ENCODE measurements at regions not wholly inside any gene's neighbourhood (a gene's known extent, or its start where the extent isn't known, plus 50 kb on each side); places are given as distances from the start of the nearest gene placed in this dataset.

DNA sequence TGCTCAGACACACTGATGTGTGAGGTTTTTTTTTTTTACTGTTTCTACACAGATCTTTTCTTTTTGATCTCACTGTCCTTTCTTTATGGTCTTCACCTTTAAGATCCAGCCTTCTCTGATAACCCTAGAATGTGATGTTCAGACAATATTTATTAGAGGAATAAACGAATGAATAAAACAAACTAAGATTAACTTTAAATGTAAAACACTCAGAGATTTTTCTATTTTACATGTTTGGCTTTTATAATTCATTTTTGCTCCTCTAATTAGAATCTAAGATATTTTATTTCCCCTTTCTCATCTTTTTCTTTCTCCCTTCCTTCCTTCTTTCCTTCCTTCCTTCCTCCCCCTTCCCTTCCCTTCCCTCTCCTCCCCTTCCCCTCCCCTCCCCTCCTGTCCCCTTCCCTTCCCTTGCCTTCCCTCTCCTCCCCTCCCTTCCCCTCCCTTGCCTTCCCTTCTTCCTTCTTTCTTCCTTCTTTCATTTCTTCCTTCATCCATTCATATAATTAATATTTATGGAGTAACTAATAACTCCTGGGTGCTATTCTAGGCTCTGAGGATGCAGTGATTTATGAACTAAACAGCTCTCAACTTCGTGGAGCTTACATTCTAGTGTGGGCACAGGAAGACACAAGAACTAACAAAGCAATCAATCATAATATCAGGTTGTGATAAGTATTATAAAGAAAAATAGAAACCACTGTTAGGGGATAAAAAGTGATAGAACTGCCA lies 133.5 kb upstream of the TSHZ2 start:
- TF ChIP-seq, protein P1, sequence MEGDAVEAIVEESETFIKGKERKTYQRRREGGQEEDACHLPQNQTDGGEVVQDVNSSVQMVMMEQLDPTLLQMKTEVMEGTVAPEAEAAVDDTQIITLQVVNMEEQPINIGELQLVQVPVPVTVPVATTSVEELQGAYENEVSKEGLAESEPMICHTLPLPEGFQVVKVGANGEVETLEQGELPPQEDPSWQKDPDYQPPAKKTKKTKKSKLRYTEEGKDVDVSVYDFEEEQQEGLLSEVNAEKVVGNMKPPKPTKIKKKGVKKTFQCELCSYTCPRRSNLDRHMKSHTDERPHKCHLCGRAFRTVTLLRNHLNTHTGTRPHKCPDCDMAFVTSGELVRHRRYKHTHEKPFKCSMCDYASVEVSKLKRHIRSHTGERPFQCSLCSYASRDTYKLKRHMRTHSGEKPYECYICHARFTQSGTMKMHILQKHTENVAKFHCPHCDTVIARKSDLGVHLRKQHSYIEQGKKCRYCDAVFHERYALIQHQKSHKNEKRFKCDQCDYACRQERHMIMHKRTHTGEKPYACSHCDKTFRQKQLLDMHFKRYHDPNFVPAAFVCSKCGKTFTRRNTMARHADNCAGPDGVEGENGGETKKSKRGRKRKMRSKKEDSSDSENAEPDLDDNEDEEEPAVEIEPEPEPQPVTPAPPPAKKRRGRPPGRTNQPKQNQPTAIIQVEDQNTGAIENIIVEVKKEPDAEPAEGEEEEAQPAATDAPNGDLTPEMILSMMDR (IDR thresholded peaks at IDR 0.05) = no peak
- TF ChIP-seq EZH2 (IDR thresholded peaks at IDR 0.05) = no peak
